Spinal cord (tissue), 9 donors: ENCODE measurements at regions not wholly inside any gene's neighbourhood (a gene's known extent, or its start where the extent isn't known, plus 50 kb on each side); places are given as distances from the start of the nearest gene placed in this dataset.

Experiments
- DNase-seq, 6 donors: peaks; one replicate each; pipeline versions ENCODE4 v3.0.0 to v3.0.0-alpha.2; 2013 to 2015; ENCODE audit warnings: low spot score in 6 of 6, low read depth in 4 of 6
- H3K27ac ChIP-seq: one replicate; pipeline ENCODE4 v1.5.1; 2013; ENCODE audit warnings: low read depth, low read length, control low read depth
- H3K27me3 ChIP-seq: one replicate; pipeline ENCODE4 v1.6.1; 2013; ENCODE audit warnings: low read length; ENCODE audit not compliant: control insufficient read depth, insufficient read depth
- H3K36me3 ChIP-seq: one replicate; pipeline ENCODE4 v1.6.1; 2013; ENCODE audit warnings: low read length; ENCODE audit not compliant: control insufficient read depth, insufficient read depth
- H3K4me1 ChIP-seq: one replicate; pipeline ENCODE4 v1.6.1; 2013; ENCODE audit warnings: low read length; ENCODE audit not compliant: control insufficient read depth, insufficient read depth
- H3K4me3 ChIP-seq: one replicate; pipeline ENCODE4 v1.5.1; 2013; ENCODE audit warnings: low read depth, low read length, control low read depth
- H3K9me3 ChIP-seq: one replicate; pipeline ENCODE4 v1.6.1; 2013; ENCODE audit warnings: low read length; ENCODE audit not compliant: control insufficient read depth, insufficient read depth
- WGBS: methylation state at CpG from one replicate; pipeline ENCODE4 v1.1.5; 2013; ENCODE audit warnings: missing lambda C conversion rate; ENCODE audit not compliant: insufficient coverage; 5-methylcytosine and 5-hydroxymethylcytosine counted together
- donor health status: healthy.

DNA sequence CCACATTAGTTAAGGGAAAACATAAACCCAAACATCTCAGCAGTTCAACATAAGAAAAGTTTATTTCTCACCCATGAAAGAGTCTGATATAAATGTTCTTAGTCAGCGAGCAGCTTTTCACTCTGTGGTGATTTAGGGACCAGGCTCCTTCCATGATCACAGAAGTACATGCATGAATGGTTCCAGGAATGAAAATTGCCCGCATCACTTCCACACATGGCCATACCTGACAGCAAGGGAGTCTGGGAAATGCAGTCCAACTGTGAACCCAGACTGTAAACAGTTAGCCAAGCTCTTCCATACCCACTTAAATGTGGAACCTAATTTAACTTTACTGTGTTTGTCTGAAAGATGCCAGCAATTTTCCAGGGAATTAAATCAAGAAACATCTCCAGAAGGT lies 353.9 kb downstream of the HACE1 start:
- no peak overlapping the region for H3K4me3 ChIP-seq
- H3K9me3 ChIP-seq = no peaks in the 10 kb centered on the region
- H3K27me3 ChIP-seq = no peaks in the 10 kb centered on the region
- no peak for DNase-seq
- no peaks in the 10 kb centered on the region for H3K4me1 ChIP-seq
- 100% methylated on average over 1 of the region's 2 CpGs for WGBS
- H3K27ac ChIP-seq = no peak overlapping the region
- H3K36me3 ChIP-seq = no peaks in the 10 kb centered on the region

DNA sequence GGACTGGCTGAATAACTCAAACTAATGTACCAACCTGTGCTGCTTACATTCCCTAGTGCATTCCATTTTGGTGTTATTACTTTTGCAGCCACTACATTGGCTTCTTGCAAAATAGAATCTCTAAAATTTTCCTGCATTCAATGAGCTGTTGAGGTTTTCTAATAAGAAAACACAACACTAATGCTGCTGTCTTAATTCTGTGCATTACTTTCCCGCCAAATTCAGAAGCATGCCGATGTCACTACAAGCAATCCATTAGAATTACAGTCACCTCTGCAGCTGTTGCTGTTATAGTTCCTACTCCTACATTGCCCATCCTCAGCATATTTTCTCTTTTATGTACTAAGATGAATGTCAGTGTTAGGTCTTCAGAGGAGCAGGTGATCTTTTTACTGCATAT lies 359.5 kb downstream of the HACE1 start:
- Histone ChIP-seq H3K4me3 (no peak overlapping the region), H3K36me3 (no peaks in the 10 kb centered on the region), H3K4me1 (no peaks in the 10 kb centered on the region), H3K27me3 (no peaks in the 10 kb centered on the region), H3K9me3 (no peaks in the 10 kb centered on the region), H3K27ac (no peak overlapping the region)
- WGBS = no CpG with 5 or more reads among the region's 2 CpGs
- DNase-seq = peak in 1 of 6 donors; percentile 55

DNA sequence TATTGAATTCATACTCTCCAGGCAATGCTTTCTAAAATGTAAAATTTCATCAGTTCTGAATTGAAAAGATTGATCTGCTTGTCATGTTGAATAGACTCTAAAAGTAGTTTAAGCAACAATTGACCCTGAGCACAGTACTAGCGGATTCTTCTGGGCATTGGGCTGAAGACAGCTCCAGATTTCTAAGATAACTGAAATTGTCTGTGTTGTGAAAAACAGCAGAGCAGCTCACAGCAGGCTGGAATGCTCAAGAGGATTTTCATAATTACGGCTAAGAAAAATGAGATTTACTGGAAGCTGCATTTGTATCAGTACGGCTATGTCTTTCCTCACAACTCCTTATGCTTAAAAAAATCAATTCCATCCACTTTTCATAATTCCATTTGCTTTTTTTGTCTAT lies 373.7 kb downstream of the HACE1 start:
- H3K4me3 ChIP-seq = no peak overlapping the region
- H3K4me1 ChIP-seq = peaks cover 3% of the 10 kb centered on the region
- no peaks in the 10 kb centered on the region for H3K36me3 ChIP-seq
- H3K27ac ChIP-seq = no peak overlapping the region
- peak in 2 of 6 donors; percentile 39 to 69 for DNase-seq
- H3K27me3 ChIP-seq = no peaks in the 10 kb centered on the region
- H3K9me3 ChIP-seq = no peaks in the 10 kb centered on the region
- 73% methylated on average over 1 of the region's 3 CpGs for WGBS

DNA sequence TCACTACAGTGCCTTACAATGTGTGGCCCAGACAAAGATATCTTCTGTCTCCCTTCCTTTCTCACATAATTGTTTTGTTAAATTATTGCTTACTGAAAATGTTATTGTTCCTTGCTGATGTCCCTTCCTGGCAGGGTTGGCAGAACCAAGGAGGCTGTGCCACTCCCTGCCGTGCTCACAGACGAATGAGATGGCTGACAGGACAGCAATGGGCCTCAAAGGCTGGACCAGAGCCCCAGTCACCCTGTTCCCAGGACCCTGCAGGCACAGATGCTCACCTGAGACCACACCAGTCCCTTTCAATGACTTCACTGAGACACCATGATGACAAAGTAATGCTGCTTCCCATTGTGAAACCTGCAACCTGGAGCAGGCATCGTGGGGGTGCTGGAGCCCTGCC lies 375.1 kb downstream of the HACE1 start:
- H3K4me3 ChIP-seq = no peak overlapping the region
- H3K27me3 ChIP-seq = no peaks in the 10 kb centered on the region
- no peaks in the 10 kb centered on the region for H3K9me3 ChIP-seq
- DNase-seq = no peak
- H3K4me1 ChIP-seq = peaks cover 3% of the 10 kb centered on the region
- no peak overlapping the region for H3K27ac ChIP-seq
- 52% methylated on average over 2 of the region's 3 CpGs for WGBS
- no peaks in the 10 kb centered on the region for H3K36me3 ChIP-seq

DNA sequence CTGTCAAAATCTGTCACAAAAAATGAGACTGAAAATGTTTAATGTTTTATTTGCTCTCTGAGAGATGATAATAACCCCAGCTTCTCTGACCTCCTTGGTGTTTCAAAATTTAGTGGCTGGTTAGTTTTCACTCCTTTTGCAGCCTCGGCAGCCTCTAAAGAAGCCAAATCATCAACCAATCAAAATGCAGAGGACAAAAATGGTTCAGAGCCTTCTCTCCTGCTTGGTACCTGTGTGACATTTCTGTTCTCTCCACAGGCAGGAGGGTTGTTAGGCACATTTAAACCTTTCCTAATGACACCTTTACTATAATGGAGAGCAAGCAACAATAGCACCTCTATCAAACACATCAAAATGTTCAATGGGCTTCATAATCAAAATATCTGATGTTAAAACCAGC lies 375.5 kb downstream of the HACE1 start:
- no peak overlapping the region for H3K27ac ChIP-seq
- DNase-seq = no peak
- no peak overlapping the region for H3K4me3 ChIP-seq
- H3K4me1 ChIP-seq = peaks cover 3% of the 10 kb centered on the region
- no peaks in the 10 kb centered on the region for H3K27me3 ChIP-seq
- H3K9me3 ChIP-seq = no peaks in the 10 kb centered on the region
- no peaks in the 10 kb centered on the region for H3K36me3 ChIP-seq
- no CpG with 5 or more reads among the region's 1 CpG for WGBS

DNA sequence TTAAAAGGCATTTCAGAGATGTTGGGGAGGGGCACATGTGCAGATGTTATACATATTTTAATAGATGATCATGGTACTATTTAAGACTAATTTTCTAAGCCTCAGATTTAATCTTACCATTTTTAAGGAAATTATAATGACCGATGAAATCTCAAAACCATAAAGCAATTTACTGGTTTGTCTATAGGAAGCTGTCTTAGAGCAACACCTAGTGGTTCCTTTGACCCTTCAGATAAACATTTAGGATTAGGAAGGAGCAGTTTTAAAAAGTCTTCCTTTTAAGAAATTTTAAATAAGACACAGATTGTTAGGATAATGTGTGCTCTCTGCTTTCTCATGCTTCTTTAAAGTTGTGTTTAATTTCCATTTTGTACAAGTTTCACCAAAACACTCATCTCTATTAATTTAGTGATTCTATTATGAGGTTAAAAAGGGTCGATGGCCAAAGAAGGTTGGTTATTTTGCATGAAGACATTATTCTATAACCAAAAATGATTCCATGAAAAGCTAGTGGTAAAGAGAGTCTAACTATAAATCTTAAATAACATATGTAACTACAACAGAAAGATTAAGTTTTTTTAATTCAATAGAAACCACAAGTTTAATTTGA lies 376.4 kb downstream of the HACE1 start:
- WGBS = no CpG with 5 or more reads among the region's 2 CpGs
- H3K4me3 ChIP-seq = no peak overlapping the region
- no peak overlapping the region for H3K27ac ChIP-seq
- H3K27me3 ChIP-seq = no peaks in the 10 kb centered on the region
- no peaks in the 10 kb centered on the region for H3K9me3 ChIP-seq
- no peaks in the 10 kb centered on the region for H3K36me3 ChIP-seq
- peaks cover 3% of the 10 kb centered on the region for H3K4me1 ChIP-seq
- peak in 2 of 6 donors; percentile 50 to 88 for DNase-seq

DNA sequence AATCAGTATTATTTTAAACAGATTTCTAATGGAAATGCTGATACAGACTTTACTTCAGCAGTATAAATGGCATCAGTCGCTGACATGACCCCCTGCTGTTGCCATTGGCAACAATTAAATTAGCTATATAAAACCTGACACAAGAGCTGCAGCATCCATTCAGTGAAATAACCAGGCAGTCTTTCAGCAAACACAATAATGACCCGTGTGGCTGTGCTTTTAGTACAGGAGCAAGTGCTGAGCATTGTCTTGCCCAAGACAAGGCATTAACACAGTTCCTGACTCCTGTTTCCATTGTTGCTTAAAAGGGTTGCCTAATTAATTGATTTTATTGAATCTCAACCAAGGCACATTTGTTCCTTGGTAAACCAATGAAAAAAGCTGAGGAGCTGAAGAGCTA lies 382.1 kb downstream of the HACE1 start:
- WGBS = 20% methylated on average over 2 of the region's 2 CpGs
- Histone ChIP-seq H3K9me3 (no peaks in the 10 kb centered on the region), H3K27ac (no peak overlapping the region), H3K27me3 (no peaks in the 10 kb centered on the region), H3K4me1 (peaks cover 5% of the 10 kb centered on the region), H3K36me3 (no peaks in the 10 kb centered on the region), H3K4me3 (no peak overlapping the region)
- DNase-seq = peak in 1 of 6 donors; percentile 42

DNA sequence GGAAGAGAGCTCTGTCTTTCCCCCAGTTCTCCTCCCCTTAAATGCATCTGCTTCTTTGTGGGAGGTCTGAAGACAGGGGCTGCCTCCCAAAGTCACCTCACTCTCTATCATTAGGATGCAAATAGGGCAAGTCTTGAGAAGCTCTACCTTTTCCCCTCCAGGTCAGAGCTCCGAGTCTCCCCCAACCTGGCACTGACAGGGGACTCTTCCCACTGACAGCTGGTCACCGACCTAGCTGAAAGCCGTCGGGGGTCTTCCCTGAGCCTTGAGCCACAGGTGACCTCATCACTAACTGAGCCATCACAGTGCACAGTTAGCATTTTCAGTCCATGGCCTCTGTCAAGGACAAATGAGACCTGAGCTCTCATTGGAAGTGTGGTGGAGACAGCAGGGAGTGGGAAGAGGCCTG lies 386.7 kb downstream of the HACE1 start:
- Histone ChIP-seq H3K4me1 (peaks cover 5% of the 10 kb centered on the region), H3K27me3 (no peaks in the 10 kb centered on the region), H3K9me3 (no peaks in the 10 kb centered on the region), H3K36me3 (no peaks in the 10 kb centered on the region), H3K27ac (no peak overlapping the region), H3K4me3 (no peak overlapping the region)
- WGBS = 30% methylated on average over 4 of the region's 4 CpGs
- DNase-seq = no peak

DNA sequence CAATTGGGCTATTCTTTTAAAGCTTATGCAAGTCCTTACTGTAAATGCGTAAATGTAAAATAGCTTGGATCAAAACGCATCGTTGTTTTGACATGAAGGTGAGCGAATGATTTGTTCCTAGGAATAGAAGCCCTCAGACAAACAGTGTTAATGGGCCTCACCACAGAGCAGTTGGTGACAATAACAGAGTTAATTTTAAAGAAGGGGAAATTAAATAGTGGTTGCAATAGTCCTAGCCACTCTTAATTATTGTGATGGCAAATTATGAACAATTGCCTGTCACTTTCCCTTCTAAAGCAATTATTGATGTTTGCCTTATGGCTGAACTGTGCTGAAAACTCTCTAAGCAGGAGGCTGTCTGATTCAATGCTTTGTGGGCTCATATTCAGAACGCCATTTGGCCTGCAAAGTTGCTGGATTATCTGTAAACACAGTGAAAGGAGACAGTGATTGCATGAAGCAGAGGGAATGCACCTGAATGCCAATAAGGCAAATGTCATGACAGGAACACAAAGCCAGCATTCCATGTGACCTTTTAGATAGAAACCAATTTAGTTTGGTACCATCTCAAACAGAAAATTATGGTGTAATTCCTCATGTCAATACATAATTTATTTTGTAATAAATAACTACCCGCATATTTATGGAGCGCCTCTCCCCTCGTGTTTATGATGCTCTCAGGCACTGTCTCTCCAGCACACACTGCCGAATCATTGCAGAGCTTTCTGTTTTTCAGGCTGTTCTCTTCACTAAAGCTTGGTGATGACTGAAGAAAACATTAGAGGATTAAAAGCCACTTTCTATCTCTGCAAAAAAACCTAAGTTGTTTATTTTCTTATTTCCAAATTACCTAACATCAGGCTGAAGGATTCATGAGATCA lies 387.5 kb downstream of the HACE1 start:
- H3K4me3 ChIP-seq = no peak overlapping the region
- H3K9me3 ChIP-seq = no peaks in the 10 kb centered on the region
- peaks cover 5% of the 10 kb centered on the region for H3K4me1 ChIP-seq
- no peak overlapping the region for H3K27ac ChIP-seq
- peak in 2 of 6 donors; percentile 76 to 86 for DNase-seq
- H3K36me3 ChIP-seq = no peaks in the 10 kb centered on the region
- H3K27me3 ChIP-seq = no peaks in the 10 kb centered on the region
- WGBS = 37% methylated on average over 5 of the region's 9 CpGs

DNA sequence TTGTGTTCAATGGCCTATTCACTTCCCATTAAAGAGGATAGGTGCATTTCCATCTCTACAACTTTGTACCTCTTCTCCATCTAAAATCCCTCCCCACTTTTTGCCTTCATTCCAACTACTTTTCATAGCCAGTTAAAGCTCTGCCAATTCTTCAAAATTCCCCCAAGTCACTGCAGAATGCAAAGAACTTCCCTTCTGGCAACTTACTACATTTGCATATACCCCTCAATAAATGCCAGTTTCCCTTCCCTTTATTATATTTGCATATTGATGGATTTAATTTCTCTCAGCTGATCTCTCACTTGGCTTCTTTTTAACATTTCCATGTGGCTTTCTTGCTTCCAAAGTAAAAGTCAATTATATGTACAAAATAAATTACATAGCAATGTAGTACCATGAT lies 393.4 kb downstream of the HACE1 start:
- H3K4me3 ChIP-seq = no peak overlapping the region
- no peaks in the 10 kb centered on the region for H3K4me1 ChIP-seq
- DNase-seq = peak in 1 of 6 donors; percentile 78
- no peaks in the 10 kb centered on the region for H3K27me3 ChIP-seq
- no peaks in the 10 kb centered on the region for H3K36me3 ChIP-seq
- H3K9me3 ChIP-seq = no peaks in the 10 kb centered on the region
- no peak overlapping the region for H3K27ac ChIP-seq
